GM12878 (cell line): ENCODE measurements at regions not wholly inside any gene's neighbourhood (a gene's known extent, or its start where the extent isn't known, plus 50 kb on each side); places are given as distances from the start of the nearest gene placed in this dataset.

Experiments used
- ATF2 ChIP-seq: IDR thresholded peaks from 2 replicates; pipeline ENCODE4 v1.6.1; 2012; ENCODE audit warnings: low read length, inconsistent platforms
- ATF3 ChIP-seq: IDR thresholded peaks from 2 replicates; pipeline ENCODE4 v1.6.1; 2011; ENCODE audit warnings: low read depth, mild to moderate bottlenecking, low read length, moderate library complexity, borderline replicate concordance; ENCODE audit errors: extremely low read depth
- CEBPZ ChIP-seq: fragments of 150-350 bp; IDR thresholded peaks from 2 replicates; pipeline ENCODE4 v1.6.1; 2016; ENCODE audit warnings: low read depth, low read length
- CTCF ChIP-seq, 3 experiments: IDR thresholded peaks in 2 of 3; conservative IDR thresholded peaks in 1 of 3; 2 replicates each; pipeline ENCODE4 v1.5.1; 2011; ENCODE audit warnings: low read depth in 3 of 3, low read length in 3 of 3, mild to moderate bottlenecking in 3 of 3, control low read depth in 2 of 3, moderate library complexity in 2 of 3, inconsistent platforms in 1 of 3, mixed read lengths in 1 of 3; ENCODE audit not compliant: control insufficient read depth in 2 of 3, insufficient read depth in 1 of 3; ENCODE audit errors: extremely low read depth in 1 of 3
- EZH2 ChIP-seq: IDR thresholded peaks from 2 replicates; pipeline ENCODE4 v1.6.1; 2012; ENCODE audit warnings: low read depth, mild to moderate bottlenecking, control low read depth, inconsistent platforms, low read length, borderline replicate concordance; ENCODE audit not compliant: control insufficient read depth
- MEF2A ChIP-seq: IDR thresholded peaks from 2 replicates; pipeline ENCODE4 v1.6.1; 2011; ENCODE audit warnings: low read depth, mild to moderate bottlenecking, low read length, moderate library complexity; ENCODE audit not compliant: insufficient read depth
- MYC ChIP-seq: IDR thresholded peaks from 2 replicates; pipeline ENCODE4 v1.6.1; 2011; ENCODE audit warnings: mild to moderate bottlenecking, low read length, moderate library complexity, inconsistent platforms; ENCODE audit not compliant: insufficient read depth, insufficient replicate concordance, insufficient read length, severe bottlenecking
- PAX5 ChIP-seq: IDR thresholded peaks from 2 replicates; pipeline ENCODE4 v1.6.1; 2011; ENCODE audit warnings: low read depth, low read length, borderline replicate concordance
- RAD21 ChIP-seq: IDR thresholded peaks from 2 replicates; pipeline ENCODE4 v1.6.1; 2011; ENCODE audit warnings: mild to moderate bottlenecking, low read depth, low read length, moderate library complexity; ENCODE audit not compliant: insufficient read depth
- RELA ChIP-seq: fragments of 450-650 bp; IDR thresholded peaks from 2 replicates; pipeline ENCODE4 v1.8.0; 2014; ENCODE audit warnings: borderline replicate concordance; ENCODE audit not compliant: partially characterized antibody
- SRF ChIP-seq, 2 experiments: IDR thresholded peaks; 2 replicates each; pipeline ENCODE4 v1.6.1; 2011; ENCODE audit warnings: low read depth in 2 of 2, low read length in 2 of 2, mild to moderate bottlenecking in 1 of 2, moderate library complexity in 1 of 2

- TF ChIP-seq CEBPZ (no peak), CTCF (IDR thresholded peaks at IDR 0.05 in 2 of 3, conservative IDR thresholded peaks at IDR 0.05 in 1 of 3; ENCODE audit: control insufficient read depth in 2 of 3, extremely low read depth in 1 of 3, insufficient read depth in 1 of 3, low read depth in 3 of 3, low read length in 3 of 3) (no peak), RELA (no peak), EZH2 (no peak), ATF2 (no peak), SRF (IDR thresholded peaks at IDR 0.05; ENCODE audit: low read depth in 2 of 2, low read length in 2 of 2) (no peak), MEF2A (no peak), PAX5 (no peak), RAD21 (no peak), ATF3 (no peak), MYC (no peak)
Observed at GRCh38 chr15:95091444-95091843, 860.1 kb downstream of the MCTP2 start.
